Left cardiac atrium (tissue), 4 donors: ENCODE measurements at regions not wholly inside any gene's neighbourhood (a gene's known extent, or its start where the extent isn't known, plus 50 kb on each side); places are given as distances from the start of the nearest gene placed in this dataset.

Experiments
- ATAC-seq, 2 donors: fragments of 200-7000 bp; cut with Tn5 transposase; one replicate each; pipeline ENCODE4 v1.9.1; 2020; ENCODE audit warnings: mild to moderate bottlenecking in 2 of 2, moderate library complexity in 2 of 2
- DNase-seq: peaks from one replicate; pipeline ENCODE4 v3.0.0-alpha.2; 2020
- intact Hi-C, 2 donors: fragments of 100-400 bp; cut with DNase I; formaldehyde crosslinking; loops; one replicate each; pipeline versions ENCODE4 v1.14.1 to v1.15.1; 2022 to 2023
- donor health status: DM: no; HTN: yes; CAD: no.
- donor health status: DM: no; HTN: yes; CAD: no; lungs with severe emphysema.
- donor health status: DM: yes; HTN: yes; CAD: no.
- donor health status: Dilated cardiomyopathy.

GRCh38 chr2:523698-524270 is 153.4 kb downstream of the TMEM18 start:
- DNase-seq, result no peak
- ATAC-seq, result no peak
- intact Hi-C loops, result no loop called here

- DNase-seq, result no peak
- intact Hi-C loops, result no loop called here
- ATAC-seq, result no peak
Measured at GRCh38 chr2:522776-523175, 154.4 kb downstream of the TMEM18 start.

DNA sequence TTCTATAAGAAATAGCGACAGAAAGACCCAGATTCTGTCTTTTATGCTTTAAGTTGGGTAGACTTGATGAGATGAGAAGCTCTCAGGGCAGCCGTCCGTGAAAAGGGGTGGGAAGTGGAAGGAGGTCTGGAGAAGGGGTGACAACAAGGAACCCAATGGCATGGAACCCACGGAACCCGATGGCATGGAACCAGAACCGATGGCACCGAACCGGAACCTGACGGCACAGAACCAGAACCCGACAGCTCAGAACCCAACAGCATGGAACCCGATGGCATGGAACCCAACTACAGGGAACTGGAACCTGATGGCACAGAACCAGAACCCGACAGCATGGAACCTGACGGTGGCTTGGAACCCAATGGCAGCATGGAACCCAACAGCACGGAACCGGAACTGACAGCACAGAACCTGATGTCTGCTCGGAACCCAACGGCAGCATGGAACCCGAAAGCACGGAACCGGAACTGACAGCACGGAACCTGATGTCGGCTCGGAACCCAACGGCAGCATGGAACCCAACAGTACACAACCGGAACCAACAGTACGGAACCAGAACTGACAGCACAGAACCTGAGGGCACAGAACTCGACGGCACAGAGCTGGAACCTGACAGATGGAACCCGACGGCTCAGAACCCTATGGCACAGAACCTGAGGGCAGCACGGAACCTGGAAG is 155.2 kb downstream of the TMEM18 start:
- no peak for ATAC-seq
- no peak for DNase-seq
- intact Hi-C loops, result no loop called here

GRCh38 chr2:520663-521340 is 156.4 kb downstream of the TMEM18 start:
- ATAC-seq (no peak), DNase-seq (no peak)
- intact Hi-C loops, result no loop called here

DNA sequence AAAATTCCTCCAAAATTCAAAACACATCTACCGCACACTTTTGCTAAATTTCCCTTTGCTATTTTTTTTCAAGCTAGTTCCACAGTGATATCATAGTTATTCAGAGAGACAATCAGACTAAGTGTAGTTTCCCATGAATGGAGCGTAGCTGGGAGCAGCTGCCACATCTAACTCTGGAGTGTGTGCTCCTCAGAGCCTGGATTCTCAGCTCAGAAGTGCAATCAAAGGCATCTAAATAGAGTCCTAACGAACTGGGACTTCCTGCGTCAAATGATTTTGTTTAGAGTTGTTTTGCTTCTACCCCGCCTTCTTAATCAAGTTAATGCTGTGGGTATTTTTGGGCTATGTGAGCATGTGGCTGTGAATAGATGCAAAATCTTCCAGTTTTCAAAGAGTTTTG is 160.3 kb downstream of the TMEM18 start:
- DNase-seq (no peak), ATAC-seq (no peak)
- intact Hi-C loops, result no loop called here

- no peak for ATAC-seq
- intact Hi-C loops, result no loop called here
Measured at GRCh38 chr2:516131-516530, 161.1 kb downstream of the TMEM18 start.

GRCh38 chr2:515441-516127 is 161.6 kb downstream of the TMEM18 start:
- ATAC-seq (no peak), DNase-seq (no peak)
- intact Hi-C loops, result no loop called here

More at GRCh38 chr2:516131-516530, 161.1 kb downstream of the TMEM18 start:
- DNase-seq, result no peak

GRCh38 chr2:513981-514706 is 163.1 kb downstream of the TMEM18 start:
- DNase-seq (no peak), ATAC-seq (no peak)
- intact Hi-C loops, result no loop called here

GRCh38 chr2:510839-511238 is 166.4 kb downstream of the TMEM18 start:
- intact Hi-C loops, result no loop called here
- DNase-seq, result no peak
- no peak for ATAC-seq

DNA sequence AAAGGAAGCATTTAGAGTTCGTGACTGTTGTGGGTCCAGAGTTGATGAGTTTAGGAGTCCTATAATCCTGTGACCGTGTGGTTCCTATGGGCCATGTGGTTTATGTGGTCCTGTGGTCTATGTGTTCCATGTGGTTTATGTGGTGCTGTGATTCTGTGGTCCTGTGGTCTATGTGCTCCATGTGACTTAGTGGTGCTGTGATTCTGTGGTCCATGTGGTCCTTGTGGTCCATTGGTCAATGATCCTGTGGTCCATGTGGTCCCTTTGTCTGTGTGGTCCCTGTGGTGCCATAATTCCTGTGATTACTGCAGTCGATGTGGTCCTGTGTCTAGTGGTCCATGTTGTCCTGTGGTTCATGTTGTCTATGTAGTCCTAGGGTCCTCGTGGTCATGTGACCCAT is 167.3 kb downstream of the TMEM18 start:
- intact Hi-C loops, result no loop called here
- DNase-seq (no peak), ATAC-seq (no peak)

DNA sequence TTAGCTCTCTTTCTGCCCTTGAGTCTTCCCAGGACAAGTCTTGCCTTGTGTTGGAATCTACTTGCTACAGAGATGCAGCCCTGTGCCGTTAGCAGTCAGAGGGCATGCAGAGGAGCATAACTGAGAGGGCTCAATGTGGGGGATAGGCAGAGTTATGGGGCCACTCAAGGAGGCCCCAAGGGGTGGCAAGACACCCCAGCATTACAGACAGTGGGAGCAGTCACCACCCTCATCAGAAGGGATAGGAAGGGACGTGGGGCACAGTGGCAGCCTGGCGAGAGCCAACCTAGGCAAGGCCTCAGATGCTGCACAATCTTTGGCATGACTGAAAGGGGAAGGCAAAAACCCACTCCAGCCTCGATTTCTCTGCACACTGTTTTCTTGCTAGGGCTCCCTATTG is 169.1 kb downstream of the TMEM18 start:
- ATAC-seq, result no peak
- DNase-seq, result no peak
- intact Hi-C loops, result no loop called here

DNA sequence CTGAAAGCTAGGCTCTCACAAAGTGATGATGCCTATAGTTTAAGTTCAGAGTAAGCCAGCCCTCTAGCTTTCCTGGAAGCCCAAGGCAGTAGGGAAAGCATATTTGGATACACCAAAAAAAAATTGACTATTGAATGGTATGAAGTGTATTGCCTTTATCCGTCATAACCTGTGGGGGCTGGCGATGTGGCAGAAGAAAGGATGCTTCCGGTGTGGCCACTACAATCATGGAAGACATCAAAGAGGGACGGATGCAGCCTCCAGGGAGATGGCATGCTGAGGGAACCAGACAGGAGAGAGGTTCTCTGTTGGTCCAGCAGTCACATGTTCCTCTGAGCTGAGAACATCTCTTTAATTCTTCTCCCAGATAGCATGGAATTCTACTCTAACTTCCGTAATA is 170.3 kb downstream of the TMEM18 start:
- intact Hi-C loops, result no loop called here
- no peak for DNase-seq
- no peak for ATAC-seq

- no peak for DNase-seq
- intact Hi-C loops, result no loop called here
- ATAC-seq, result no peak
Measured at GRCh38 chr2:506451-506850, 170.8 kb downstream of the TMEM18 start.

- DNase-seq (no peak), ATAC-seq (no peak)
- intact Hi-C loops, result no loop called here
Measured at GRCh38 chr2:505941-506340, 171.3 kb downstream of the TMEM18 start.

GRCh38 chr2:503288-503999 is 173.8 kb downstream of the TMEM18 start:
- DNase-seq (no peak), ATAC-seq (no peak)
- intact Hi-C loops, result no loop called here

DNA sequence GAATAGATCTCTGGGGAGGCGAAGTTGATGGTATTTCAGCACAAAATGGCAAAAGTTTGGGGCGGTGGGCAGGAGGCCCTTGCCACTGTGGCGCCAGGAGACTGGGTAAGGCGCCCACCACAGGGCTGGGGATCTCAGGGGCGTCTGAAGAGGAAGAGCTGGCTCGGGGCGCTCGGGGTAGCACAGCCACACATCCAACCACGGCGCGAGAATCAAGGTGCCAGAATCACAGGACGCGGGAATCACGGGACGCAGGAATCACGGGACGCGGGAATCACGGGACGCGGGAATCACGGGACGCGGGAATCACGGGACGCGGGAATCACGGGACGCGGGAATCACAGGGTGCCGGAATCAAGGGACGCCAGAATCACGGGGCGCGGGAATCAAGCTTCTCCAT is 174.4 kb downstream of the TMEM18 start:
- intact Hi-C loops, result no loop called here

GRCh38 chr2:501667-502066 is 175.5 kb downstream of the TMEM18 start:
- intact Hi-C loops, result no loop called here
- no peak for DNase-seq
- ATAC-seq, result no peak

More for the DNA sequence above, 174.4 kb downstream of the TMEM18 start:
- DNase-seq (no peak), ATAC-seq (no peak)

GRCh38 chr2:501130-501529 is 176.1 kb downstream of the TMEM18 start:
- DNase-seq (no peak), ATAC-seq (no peak)
- intact Hi-C loops, result no loop called here

DNA sequence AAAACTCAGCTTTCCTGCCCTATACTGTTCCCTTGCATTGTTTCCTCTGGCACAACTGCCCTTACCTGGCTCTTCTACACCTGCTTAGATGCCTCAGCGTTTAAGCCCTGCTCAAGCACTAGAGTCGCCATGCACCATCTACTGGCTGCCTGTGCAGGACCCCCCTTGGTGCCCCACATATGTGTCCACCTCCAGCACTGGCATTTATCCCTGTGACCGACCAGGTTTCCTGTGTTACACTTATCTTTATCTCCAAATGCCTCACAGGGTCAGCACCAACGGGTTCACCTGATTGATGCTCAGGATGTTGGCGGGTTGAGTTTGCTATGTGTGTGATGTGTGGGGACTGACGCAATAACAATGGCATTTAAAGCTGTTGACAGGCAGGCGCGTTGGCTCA is 177.5 kb downstream of the TMEM18 start:
- DNase-seq (no peak), ATAC-seq (no peak)
- intact Hi-C loops, result no loop called here
